Activated CD8-positive, alpha-beta T cell treated with anti-CD3 and anti-CD28 coated beads for 36 hours (primary cell): ENCODE measurements at regions not wholly inside any gene's neighbourhood (a gene's known extent, or its start where the extent isn't known, plus 50 kb on each side); places are given as distances from the start of the nearest gene placed in this dataset.

ENCODE experiments used
- ATAC-seq: fragments of 200-7000 bp; cut with Tn5 transposase; one replicate; pipeline ENCODE4 v1.10.0; 2021; ENCODE audit warnings: mild to moderate bottlenecking, moderate library complexity
- CTCF ChIA-PET: fragments of 350-600 bp; sonication (Branson Sonifier 250); formaldehyde crosslinking; loops from one replicate; lab custom pipeline; 2021; ENCODE audit warnings: antibody characterized with exemption; lab: Charles Lee
- POLR2A ChIA-PET: fragments of 350-600 bp; sonication (Branson Sonifier 250); formaldehyde crosslinking; loops from one replicate; lab custom pipeline; 2021; ENCODE audit warnings: antibody characterized with exemption; lab: Charles Lee
- DNase-seq: peaks from one replicate; pipeline ENCODE4 v3.0.0-alpha.2; 2020
- H3K27ac Mint-ChIP-seq: one replicate; pipeline ENCODE4 v1.8.0; 2021; ENCODE audit warnings: mild to moderate bottlenecking, mixed read lengths
- H3K27me3 Mint-ChIP-seq: one replicate; pipeline ENCODE4 v1.8.0; 2021; ENCODE audit warnings: mixed read lengths
- H3K36me3 Mint-ChIP-seq: one replicate; pipeline ENCODE4 v1.8.0; 2021; ENCODE audit warnings: low read depth, mixed read lengths
- H3K4me1 Mint-ChIP-seq: one replicate; pipeline ENCODE4 v1.8.0; 2021; ENCODE audit warnings: low read depth, mixed read lengths
- H3K4me3 Mint-ChIP-seq: one replicate; pipeline ENCODE4 v1.8.0; 2021; ENCODE audit warnings: mild to moderate bottlenecking, moderate library complexity, mixed read lengths
- H3K9me3 Mint-ChIP-seq: one replicate; pipeline ENCODE4 v1.8.0; 2021; ENCODE audit warnings: mixed read lengths
- CTCF ChIP-seq: fragments of 200-600 bp; IDR thresholded peaks from one replicate; pipeline ENCODE4 v1.8.0; 2022; ENCODE audit warnings: antibody characterized with exemption, mild to moderate bottlenecking
- intact Hi-C: fragments of 100-400 bp; cut with micrococcal nuclease; formaldehyde crosslinking; loops from one replicate; pipeline ENCODE4 v1.10.0; 2022

GRCh38 chr16:82337355-82337754 lies 167.3 kb upstream of the MPHOSPH6 start:
- no peaks in the 10 kb centered on the region for H3K36me3 Mint-ChIP-seq
- H3K27me3 Mint-ChIP-seq = peaks cover 18% of the 10 kb centered on the region
- ATAC-seq (no peak), DNase-seq (no peak)
- no peak for TF ChIP-seq CTCF
- no peaks in the 10 kb centered on the region for H3K4me1 Mint-ChIP-seq
- no peak overlapping the region for H3K4me3 Mint-ChIP-seq
- H3K27ac Mint-ChIP-seq = no peak overlapping the region
- no peaks in the 10 kb centered on the region for H3K9me3 Mint-ChIP-seq
- intact Hi-C loops = no loop called here
- POLR2A ChIA-PET = no interaction called here
- CTCF ChIA-PET = interaction anchor here (1.5 kb wide), 1 partner anchor 74 kb away, joined by 4 read pairs; no protein-coding TSS in a partner anchor

DNA sequence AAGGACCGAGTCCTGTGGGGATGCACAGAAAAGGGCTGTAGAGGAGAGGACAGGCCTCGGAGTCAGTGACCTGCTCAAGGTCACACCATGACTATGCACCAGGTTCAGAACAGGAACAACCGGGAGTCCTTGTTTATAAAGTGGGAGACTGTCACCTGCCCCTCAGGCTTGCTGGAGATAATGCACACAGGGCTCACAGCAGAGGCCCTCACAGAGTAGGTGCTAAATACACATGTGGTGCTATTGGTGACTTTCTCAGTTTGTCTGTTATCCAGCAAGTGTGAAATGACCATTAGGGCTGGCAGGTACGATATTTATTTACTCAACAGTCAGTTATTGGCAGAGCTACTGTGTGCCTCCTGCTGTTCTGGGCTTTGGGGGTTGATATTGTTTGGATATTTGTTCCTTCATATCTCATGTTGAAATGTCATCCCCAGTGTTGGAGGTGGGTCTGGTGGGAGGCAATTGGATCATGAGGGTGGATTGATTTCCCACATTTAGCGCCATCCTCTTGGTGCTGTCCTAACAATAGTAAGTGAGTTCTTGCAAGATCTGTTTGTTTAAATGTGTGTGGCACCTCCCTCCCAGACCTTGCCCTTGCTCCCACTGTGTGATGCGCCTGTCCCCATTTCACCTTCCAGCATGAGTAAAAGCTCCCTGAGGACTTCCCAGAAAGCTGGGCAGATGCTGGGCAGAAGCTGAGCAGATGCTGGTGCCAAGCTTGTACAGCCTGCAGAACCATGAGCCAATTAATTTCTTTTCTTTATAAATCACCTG lies 162.1 kb upstream of the MPHOSPH6 start:
- H3K4me3 Mint-ChIP-seq = no peak overlapping the region
- POLR2A ChIA-PET = no interaction called here
- no peaks in the 10 kb centered on the region for H3K9me3 Mint-ChIP-seq
- no peak for TF ChIP-seq CTCF
- no peaks in the 10 kb centered on the region for H3K36me3 Mint-ChIP-seq
- H3K27ac Mint-ChIP-seq = no peak overlapping the region
- intact Hi-C loops = no loop called here
- DNase-seq = no peak
- H3K27me3 Mint-ChIP-seq = peaks cover 8% of the 10 kb centered on the region
- CTCF ChIA-PET = no interaction called here
- ATAC-seq = no peak
- no peaks in the 10 kb centered on the region for H3K4me1 Mint-ChIP-seq

DNA sequence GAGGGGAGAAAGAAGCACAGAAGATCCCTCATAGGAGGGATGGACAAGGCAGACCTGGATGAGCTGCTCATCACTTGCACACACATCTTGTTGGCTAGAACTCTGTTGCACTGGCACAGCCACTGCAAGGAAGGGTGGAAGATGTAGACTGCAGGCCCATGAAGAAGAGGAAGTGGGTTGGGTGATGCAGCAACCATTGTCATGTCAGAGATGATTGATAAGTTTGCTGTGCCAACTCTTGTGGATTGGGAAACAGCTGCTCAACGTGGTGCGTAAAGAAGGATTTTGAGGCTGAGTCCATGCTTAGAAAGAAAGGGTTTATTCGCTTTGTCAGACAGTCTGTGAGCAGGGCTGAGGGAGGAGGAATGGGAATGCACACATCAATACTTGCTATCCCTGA lies 161.4 kb upstream of the MPHOSPH6 start:
- no peak for DNase-seq
- Mint-ChIP-seq H3K9me3 (no peaks in the 10 kb centered on the region), H3K36me3 (no peaks in the 10 kb centered on the region), H3K4me1 (no peaks in the 10 kb centered on the region), H3K27me3 (peaks cover 5% of the 10 kb centered on the region), H3K27ac (no peak overlapping the region), H3K4me3 (no peak overlapping the region)
- no peak for TF ChIP-seq CTCF
- CTCF ChIA-PET = no interaction called here
- POLR2A ChIA-PET = no interaction called here
- no peak for ATAC-seq
- intact Hi-C loops = no loop called here

DNA sequence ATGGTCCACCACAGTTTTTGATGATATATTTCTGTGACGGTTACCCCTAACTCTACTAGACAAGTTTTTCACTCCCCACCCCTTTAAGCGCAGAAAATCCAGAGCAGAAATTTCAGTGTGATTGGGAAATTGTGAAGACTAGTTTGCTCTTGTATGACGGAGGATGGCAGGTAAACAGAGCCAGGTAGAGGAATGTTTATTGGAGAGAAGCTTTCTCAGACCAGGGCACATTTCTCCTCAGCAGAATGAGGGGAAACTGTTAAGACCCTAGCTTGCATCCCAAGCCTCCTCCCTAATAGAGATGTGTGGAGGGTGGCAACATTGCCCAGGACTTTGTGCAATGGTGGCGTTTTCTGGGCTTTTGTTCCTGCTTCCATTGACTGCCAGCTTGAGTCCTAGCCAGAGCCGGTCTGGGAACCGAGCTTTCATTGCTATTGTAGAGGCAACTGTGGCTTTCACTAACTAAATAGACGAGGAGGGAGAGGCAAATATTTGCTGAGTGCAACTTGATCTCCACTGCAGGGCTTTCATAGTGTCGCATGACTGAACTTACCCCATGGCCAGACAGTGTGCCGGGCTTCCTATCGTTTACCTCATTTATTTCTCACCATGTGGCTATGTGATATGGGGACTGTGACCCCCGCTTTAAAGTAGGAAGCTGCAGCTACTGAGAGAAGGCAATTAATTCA lies 159.6 kb upstream of the MPHOSPH6 start:
- no peak for DNase-seq
- ChIA-PET POLR2A (no interaction called here), CTCF (no interaction called here)
- Mint-ChIP-seq H3K27ac (no peak overlapping the region), H3K27me3 (peaks cover 5% of the 10 kb centered on the region), H3K4me3 (no peak overlapping the region), H3K36me3 (no peaks in the 10 kb centered on the region), H3K9me3 (no peaks in the 10 kb centered on the region), H3K4me1 (no peaks in the 10 kb centered on the region)
- no peak for TF ChIP-seq CTCF
- intact Hi-C loops = no loop called here
- ATAC-seq = no peak

DNA sequence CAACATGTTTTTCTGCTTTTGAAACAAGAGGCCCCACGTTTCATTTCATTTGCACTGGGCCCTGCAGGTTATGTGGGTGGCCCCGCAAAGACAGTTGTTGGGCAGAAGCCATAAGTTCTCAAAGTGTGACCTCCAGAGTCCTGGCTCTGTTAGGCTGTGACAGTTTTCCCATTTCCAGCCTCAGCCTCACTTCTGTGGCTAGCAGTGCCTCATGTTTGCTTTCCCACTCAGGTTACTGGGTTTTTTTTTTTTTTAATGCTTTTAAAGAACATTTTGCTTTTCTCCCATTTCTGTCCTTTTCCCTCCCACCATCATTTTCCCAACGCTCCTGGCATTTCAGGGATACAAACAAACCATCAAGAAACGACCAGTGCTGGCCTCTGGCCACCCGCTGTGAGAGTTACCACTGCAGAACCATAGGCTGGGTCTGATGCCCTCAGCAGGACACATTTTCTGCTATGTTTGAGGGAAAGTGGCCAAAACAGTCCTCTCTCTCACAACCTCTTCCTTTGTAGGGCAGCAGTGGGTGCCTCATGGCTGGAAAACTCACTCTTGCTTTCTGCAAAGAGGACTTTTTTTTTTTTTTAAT lies 159.0 kb upstream of the MPHOSPH6 start:
- POLR2A ChIA-PET = no interaction called here
- Mint-ChIP-seq H3K4me1 (no peaks in the 10 kb centered on the region), H3K4me3 (no peak overlapping the region), H3K27me3 (peaks cover 5% of the 10 kb centered on the region), H3K9me3 (peaks cover under 1% of the 10 kb centered on the region), H3K36me3 (no peaks in the 10 kb centered on the region), H3K27ac (no peak overlapping the region)
- CTCF ChIA-PET = no interaction called here
- intact Hi-C loops = no loop called here
- no peak for TF ChIP-seq CTCF
- ATAC-seq (no peak), DNase-seq (no peak)
